ENCODE measurements at regions not wholly inside any gene's neighbourhood (a gene's known extent, or its start where the extent isn't known, plus 50 kb on each side); places are given as distances from the start of the nearest gene placed in this dataset.

DNA sequence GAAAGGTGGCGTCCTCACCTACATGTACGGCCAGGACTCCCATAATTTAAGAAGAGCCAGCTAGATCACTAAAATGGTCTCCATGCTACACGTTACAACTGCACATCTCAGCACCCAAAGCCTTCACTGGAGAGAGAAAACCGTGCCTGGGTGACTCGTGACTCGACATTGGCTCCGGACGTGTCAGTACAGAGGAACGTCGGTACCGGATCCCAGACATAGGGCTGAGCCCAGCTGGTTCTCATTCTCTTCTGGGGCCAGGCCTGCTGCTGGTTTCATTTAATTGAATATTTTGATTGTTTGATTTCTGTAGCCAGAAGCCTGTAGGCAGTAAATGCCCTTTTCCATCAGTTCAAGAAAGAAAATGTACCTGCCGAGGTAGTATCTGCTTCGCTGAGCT, 93.1 kb downstream of the HHIPL2 start:
- no peak for DNase-seq (ENCODE audit: low spot score)
- H3K27ac ChIP-seq = no peak overlapping the region

GRCh38 chr1:222454186-222454585, 93.7 kb downstream of the HHIPL2 start:
- H3K27me3 ChIP-seq = peaks cover 3% of the 10 kb centered on the region
- TF ChIP-seq CTCF (IDR thresholded peaks at IDR 0.05; ENCODE audit: poor library complexity) (no peak), EZH2phosphoT487 (IDR thresholded peaks at IDR 0.05; ENCODE audit: low read depth, severe bottlenecking, unreplicated experiment) (no peak), EZH2 (IDR thresholded peaks at IDR 0.05; ENCODE audit: borderline replicate concordance) (no peak)
- no peaks in the 10 kb centered on the region for H4K20me1 ChIP-seq (ENCODE audit: insufficient read depth, poor library complexity, severe bottlenecking)
- no peak for DNase-seq (ENCODE audit: low spot score)
- no peaks in the 10 kb centered on the region for H3K9me2 ChIP-seq (replicated peaks; ENCODE audit: insufficient read depth)
- H3K36me3 ChIP-seq (replicated peaks; ENCODE audit: insufficient read depth, low read depth) = no peaks in the 10 kb centered on the region
- H2AFZ ChIP-seq = no peak overlapping the region
- H3K4me3 ChIP-seq = no peak overlapping the region
- no peak overlapping the region for H3K4me2 ChIP-seq
- H3K27ac ChIP-seq = no peak overlapping the region
- 87% methylated on average over 5 of the region's 5 CpGs for WGBS (ENCODE audit: low lambda C conversion rate, missing lambda C conversion rate)
- no peaks in the 10 kb centered on the region for H3K79me2 ChIP-seq
- peaks cover 5% of the 10 kb centered on the region for H3K9me3 ChIP-seq (ENCODE audit: low read depth)
- H3K4me1 ChIP-seq (ENCODE audit: insufficient read depth) = no peaks in the 10 kb centered on the region

More for the DNA sequence above, 93.1 kb downstream of the HHIPL2 start:
- WGBS (ENCODE audit: low lambda C conversion rate, missing lambda C conversion rate) = 46% methylated on average over 13 of the region's 13 CpGs
- H3K4me1 ChIP-seq (ENCODE audit: insufficient read depth) = no peaks in the 10 kb centered on the region
- TF ChIP-seq EZH2phosphoT487 (IDR thresholded peaks at IDR 0.05; ENCODE audit: low read depth, severe bottlenecking, unreplicated experiment) = no peak
- TF ChIP-seq EZH2 (IDR thresholded peaks at IDR 0.05; ENCODE audit: borderline replicate concordance) = no peak
- TF ChIP-seq CTCF (IDR thresholded peaks at IDR 0.05; ENCODE audit: poor library complexity) = no peak
- peaks cover 5% of the 10 kb centered on the region for H3K9me3 ChIP-seq (ENCODE audit: low read depth)
- H3K4me2 ChIP-seq = peak overlapping the region; percentile 30
- H2AFZ ChIP-seq = no peak overlapping the region
- H3K36me3 ChIP-seq (replicated peaks; ENCODE audit: insufficient read depth, low read depth) = no peaks in the 10 kb centered on the region
- no peaks in the 10 kb centered on the region for H4K20me1 ChIP-seq (ENCODE audit: insufficient read depth, poor library complexity, severe bottlenecking)
- H3K79me2 ChIP-seq = no peaks in the 10 kb centered on the region
- H3K9me2 ChIP-seq (replicated peaks; ENCODE audit: insufficient read depth) = no peaks in the 10 kb centered on the region
- peaks cover 3% of the 10 kb centered on the region for H3K27me3 ChIP-seq
- no peak overlapping the region for H3K4me3 ChIP-seq

DNA sequence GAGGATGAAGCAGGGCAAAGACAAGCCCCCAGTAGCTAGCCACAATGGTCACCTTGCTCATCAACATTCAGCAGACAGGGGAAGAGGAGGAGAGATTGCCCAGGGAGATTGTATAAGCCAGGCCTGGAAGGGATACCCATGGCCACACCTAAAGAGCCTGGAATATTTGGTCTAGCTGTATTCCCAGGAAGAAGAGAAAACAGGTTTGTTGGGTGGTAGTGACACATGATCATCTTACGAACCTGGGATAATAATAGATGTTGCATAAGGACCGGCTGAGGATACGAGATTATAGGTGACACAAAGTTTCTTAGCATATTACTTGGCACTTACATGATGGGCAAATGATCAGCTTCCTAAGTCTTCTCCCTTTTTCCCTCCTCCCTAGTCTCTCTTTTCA, 95.9 kb downstream of the HHIPL2 start:
- H3K79me2 ChIP-seq = no peaks in the 10 kb centered on the region
- WGBS (ENCODE audit: low lambda C conversion rate, missing lambda C conversion rate) = 70% methylated on average over 3 of the region's 3 CpGs
- no peak overlapping the region for H3K4me2 ChIP-seq
- H2AFZ ChIP-seq = no peak overlapping the region
- no peaks in the 10 kb centered on the region for H3K9me2 ChIP-seq (replicated peaks; ENCODE audit: insufficient read depth)
- H3K4me1 ChIP-seq (ENCODE audit: insufficient read depth) = no peaks in the 10 kb centered on the region
- no peaks in the 10 kb centered on the region for H3K9me3 ChIP-seq (ENCODE audit: low read depth)
- H3K27me3 ChIP-seq = peaks cover 3% of the 10 kb centered on the region
- no peak overlapping the region for H3K4me3 ChIP-seq
- TF ChIP-seq CTCF (IDR thresholded peaks at IDR 0.05; ENCODE audit: poor library complexity) = no peak
- TF ChIP-seq EZH2 (IDR thresholded peaks at IDR 0.05; ENCODE audit: borderline replicate concordance) = no peak
- TF ChIP-seq EZH2phosphoT487 (IDR thresholded peaks at IDR 0.05; ENCODE audit: low read depth, severe bottlenecking, unreplicated experiment) = no peak
- no peaks in the 10 kb centered on the region for H4K20me1 ChIP-seq (ENCODE audit: insufficient read depth, poor library complexity, severe bottlenecking)
- DNase-seq (ENCODE audit: low spot score) = no peak
- no peaks in the 10 kb centered on the region for H3K36me3 ChIP-seq (replicated peaks; ENCODE audit: insufficient read depth, low read depth)
- H3K27ac ChIP-seq = no peak overlapping the region

DNA sequence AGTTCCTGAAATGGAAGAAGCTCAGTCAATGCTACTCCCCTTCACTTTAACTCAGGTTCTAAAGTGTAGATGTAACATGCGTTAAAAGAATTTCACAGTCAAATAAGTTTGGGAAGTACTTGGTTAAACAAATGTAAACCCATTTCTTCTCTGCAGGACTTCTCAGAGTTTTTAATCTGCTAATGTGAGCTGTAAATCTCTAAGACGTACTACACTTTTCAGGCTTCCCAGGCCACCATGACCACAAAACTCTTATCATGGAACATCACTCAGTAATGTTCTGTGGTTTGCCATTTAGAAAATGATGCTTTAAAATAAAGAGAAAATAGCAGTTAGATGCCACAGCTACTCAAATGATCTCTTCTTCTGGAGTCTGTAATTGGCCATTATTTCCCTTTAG, 104.3 kb downstream of the HHIPL2 start:
- no peak for DNase-seq (ENCODE audit: low spot score)
- Histone ChIP-seq H3K27me3 (no peaks in the 10 kb centered on the region), H3K4me2 (no peak overlapping the region), H3K79me2 (no peaks in the 10 kb centered on the region), H3K27ac (no peak overlapping the region), H3K4me1 (ENCODE audit: insufficient read depth) (peaks cover 5% of the 10 kb centered on the region), H3K9me2 (replicated peaks; ENCODE audit: insufficient read depth) (no peaks in the 10 kb centered on the region), H4K20me1 (ENCODE audit: insufficient read depth, poor library complexity, severe bottlenecking) (no peaks in the 10 kb centered on the region), H3K4me3 (no peak overlapping the region), H3K9me3 (ENCODE audit: low read depth) (no peaks in the 10 kb centered on the region), H3K36me3 (replicated peaks; ENCODE audit: insufficient read depth, low read depth) (no peaks in the 10 kb centered on the region), H2AFZ (no peak overlapping the region)
- TF ChIP-seq CTCF (IDR thresholded peaks at IDR 0.05; ENCODE audit: poor library complexity) = no peak
- no peak for TF ChIP-seq EZH2phosphoT487 (IDR thresholded peaks at IDR 0.05; ENCODE audit: low read depth, severe bottlenecking, unreplicated experiment)
- TF ChIP-seq EZH2 (IDR thresholded peaks at IDR 0.05; ENCODE audit: borderline replicate concordance) = no peak
- WGBS (ENCODE audit: low lambda C conversion rate, missing lambda C conversion rate) = 88% methylated on average over 2 of the region's 2 CpGs

Data from hepatocyte (in vitro differentiated cells).